SK-N-SH treated with all-trans-retinoic acid at 6 μM for 48 hours (cell line): ENCODE measurements at regions not wholly inside any gene's neighbourhood (a gene's known extent, or its start where the extent isn't known, plus 50 kb on each side); places are given as distances from the start of the nearest gene placed in this dataset.

Experiments
- ARNTL ChIP-seq: fragments of 450-650 bp; formaldehyde crosslinking; IDR thresholded peaks from 2 replicates; pipeline ENCODE4 v1.5.0; 2020; ENCODE audit warnings: low read depth, mild to moderate bottlenecking, moderate library complexity, borderline replicate concordance
- CSDC2 ChIP-seq: fragments of 250-450 bp; sonication (Bioruptor Pico); IDR thresholded peaks from 2 replicates; pipeline ENCODE4 v1.5.0; 2020; ENCODE audit warnings: mild to moderate bottlenecking, moderate library complexity
- ISL1 ChIP-seq: fragments of 250-450 bp; sonication (Bioruptor Pico); IDR thresholded peaks from 2 replicates; pipeline ENCODE4 v2.1.2; 2022; ENCODE audit warnings: mild to moderate bottlenecking, moderate library complexity
- POU6F1 ChIP-seq: fragments of 250-450 bp; sonication (Bioruptor Pico); IDR thresholded peaks from 2 replicates; pipeline ENCODE4 v1.8.0; 2021; ENCODE audit warnings: low read depth, mild to moderate bottlenecking, moderate library complexity, borderline replicate concordance
- SNAI2 ChIP-seq: fragments of 250-450 bp; sonication (Bioruptor Pico); IDR thresholded peaks from 2 replicates; pipeline ENCODE4 v1.5.0; 2020; ENCODE audit warnings: mild to moderate bottlenecking, moderate library complexity
- TOX ChIP-seq: fragments of 250-450 bp; sonication (Bioruptor Pico); IDR thresholded peaks from 2 replicates; pipeline ENCODE4 v1.8.0; 2021; ENCODE audit warnings: mild to moderate bottlenecking, moderate library complexity, borderline replicate concordance
- ZNF8 ChIP-seq: fragments of 450-650 bp; formaldehyde crosslinking; IDR thresholded peaks from 2 replicates; pipeline ENCODE4 v1.5.0; 2020; ENCODE audit warnings: mild to moderate bottlenecking, moderate library complexity
- TF ChIP-seq, protein P1 (sequence below): fragments of 250-450 bp; sonication (Bioruptor Pico); IDR thresholded peaks from 2 replicates; pipeline ENCODE4 v1.8.0; 2020; ENCODE audit warnings: mild to moderate bottlenecking, moderate library complexity, borderline replicate concordance
- TF ChIP-seq, protein P2 (sequence below): fragments of 250-450 bp; sonication (Bioruptor Pico); IDR thresholded peaks from 2 replicates; pipeline ENCODE4 v1.5.1; 2020; ENCODE audit warnings: low read depth, mild to moderate bottlenecking, moderate library complexity

DNA sequence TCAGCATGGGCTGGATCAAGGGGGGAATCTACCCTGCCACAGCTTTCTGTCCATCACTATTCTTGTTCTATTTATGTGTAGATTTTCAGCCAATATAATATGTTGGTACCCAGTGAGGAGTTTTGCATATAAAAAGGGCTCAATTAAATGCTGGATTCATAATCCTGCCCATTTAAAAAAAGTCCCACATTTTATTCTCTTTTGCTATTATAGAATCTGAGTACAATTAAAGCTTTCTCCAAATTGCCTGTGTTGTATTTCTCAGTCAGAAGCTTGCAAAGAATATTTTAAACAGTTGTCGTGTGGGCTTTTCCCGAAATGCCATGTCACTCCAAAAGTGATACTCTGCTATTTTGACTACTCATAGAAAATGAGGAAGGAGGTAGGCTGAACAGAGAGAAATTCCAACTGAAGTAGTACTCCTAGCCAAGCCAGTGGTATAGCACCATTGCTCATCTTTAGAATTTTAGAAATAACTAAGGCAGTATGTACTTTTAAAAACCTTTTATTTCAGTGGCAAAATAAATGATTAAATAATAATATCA is 108.3 kb upstream of the HDAC9 start:
- TF ChIP-seq, protein P1, sequence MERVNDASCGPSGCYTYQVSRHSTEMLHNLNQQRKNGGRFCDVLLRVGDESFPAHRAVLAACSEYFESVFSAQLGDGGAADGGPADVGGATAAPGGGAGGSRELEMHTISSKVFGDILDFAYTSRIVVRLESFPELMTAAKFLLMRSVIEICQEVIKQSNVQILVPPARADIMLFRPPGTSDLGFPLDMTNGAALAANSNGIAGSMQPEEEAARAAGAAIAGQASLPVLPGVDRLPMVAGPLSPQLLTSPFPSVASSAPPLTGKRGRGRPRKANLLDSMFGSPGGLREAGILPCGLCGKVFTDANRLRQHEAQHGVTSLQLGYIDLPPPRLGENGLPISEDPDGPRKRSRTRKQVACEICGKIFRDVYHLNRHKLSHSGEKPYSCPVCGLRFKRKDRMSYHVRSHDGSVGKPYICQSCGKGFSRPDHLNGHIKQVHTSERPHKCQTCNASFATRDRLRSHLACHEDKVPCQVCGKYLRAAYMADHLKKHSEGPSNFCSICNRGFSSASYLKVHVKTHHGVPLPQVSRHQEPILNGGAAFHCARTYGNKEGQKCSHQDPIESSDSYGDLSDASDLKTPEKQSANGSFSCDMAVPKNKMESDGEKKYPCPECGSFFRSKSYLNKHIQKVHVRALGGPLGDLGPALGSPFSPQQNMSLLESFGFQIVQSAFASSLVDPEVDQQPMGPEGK, result no peak
- TF ChIP-seq ZNF8 (CRISPR knock-in tag), result no peak
- no peak for TF ChIP-seq ISL1 (CRISPR knock-in tag)
- TF ChIP-seq TOX (CRISPR knock-in tag), result no peak
- TF ChIP-seq POU6F1 (CRISPR knock-in tag), result no peak
- TF ChIP-seq, protein P2, sequence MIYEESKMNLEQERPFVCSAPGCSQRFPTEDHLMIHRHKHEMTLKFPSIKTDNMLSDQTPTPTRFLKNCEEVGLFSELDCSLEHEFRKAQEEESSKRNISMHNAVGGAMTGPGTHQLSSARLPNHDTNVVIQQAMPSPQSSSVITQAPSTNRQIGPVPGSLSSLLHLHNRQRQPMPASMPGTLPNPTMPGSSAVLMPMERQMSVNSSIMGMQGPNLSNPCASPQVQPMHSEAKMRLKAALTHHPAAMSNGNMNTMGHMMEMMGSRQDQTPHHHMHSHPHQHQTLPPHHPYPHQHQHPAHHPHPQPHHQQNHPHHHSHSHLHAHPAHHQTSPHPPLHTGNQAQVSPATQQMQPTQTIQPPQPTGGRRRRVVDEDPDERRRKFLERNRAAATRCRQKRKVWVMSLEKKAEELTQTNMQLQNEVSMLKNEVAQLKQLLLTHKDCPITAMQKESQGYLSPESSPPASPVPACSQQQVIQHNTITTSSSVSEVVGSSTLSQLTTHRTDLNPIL (CRISPR knock-in tag), result no peak
- no peak for TF ChIP-seq SNAI2 (CRISPR knock-in tag)
- no peak for TF ChIP-seq ARNTL
- no peak for TF ChIP-seq CSDC2 (CRISPR knock-in tag)
